Natural killer cell (primary cell): ENCODE measurements at regions not wholly inside any gene's neighbourhood (a gene's known extent, or its start where the extent isn't known, plus 50 kb on each side); places are given as distances from the start of the nearest gene placed in this dataset.

Experiments used
- ATAC-seq, 3 donors: fragments of 150-1000 bp in 2 of 3; fragments of 200-7000 bp in 1 of 3; cut with Tn5 transposase; 1 replicate in 1 of 3; 2 replicates in 2 of 3; pipeline ENCODE4 v1.10.0; 2021; ENCODE audit warnings: mild to moderate bottlenecking in 2 of 3, moderate library complexity in 2 of 3
- DNase-seq, 2 donors: peaks; one replicate each; pipeline versions ENCODE4 v3.0.0 to v3.0.0-alpha.2; 2013 to 2021; ENCODE audit warnings: mixed read lengths in 1 of 2
- H3K27ac ChIP-seq: one replicate; pipeline ENCODE4 v1.5.1; 2013; ENCODE audit warnings: mild to moderate bottlenecking, low read length
- H3K27me3 ChIP-seq: one replicate; pipeline ENCODE4 v1.6.1; 2013; ENCODE audit warnings: low read length; ENCODE audit not compliant: control insufficient read depth, insufficient read depth
- H3K36me3 ChIP-seq: one replicate; pipeline ENCODE4 v1.6.1; 2013; ENCODE audit warnings: low read length; ENCODE audit not compliant: control insufficient read depth, insufficient read depth
- H3K4me1 ChIP-seq: one replicate; pipeline ENCODE4 v1.6.1; 2013; ENCODE audit warnings: low read length; ENCODE audit not compliant: control insufficient read depth, insufficient read depth
- H3K4me3 ChIP-seq: one replicate; pipeline ENCODE4 v1.5.1; 2013; ENCODE audit warnings: low read length
- H3K9me3 ChIP-seq: one replicate; pipeline ENCODE4 v1.6.1; 2013; ENCODE audit warnings: low read length; ENCODE audit not compliant: control insufficient read depth, insufficient read depth
- H3K27ac Mint-ChIP-seq, 2 donors: one replicate each; pipeline ENCODE4 v1.8.0; 2022; ENCODE audit warnings: mild to moderate bottlenecking in 2 of 2, mixed read lengths in 2 of 2, moderate library complexity in 1 of 2
- H3K27me3 Mint-ChIP-seq, 2 donors: one replicate each; pipeline ENCODE4 v1.8.0; 2022; ENCODE audit warnings: low read depth in 2 of 2, mixed read lengths in 2 of 2
- H3K36me3 Mint-ChIP-seq: one replicate; pipeline ENCODE4 v1.8.0; 2022; ENCODE audit warnings: mixed read lengths
- H3K4me1 Mint-ChIP-seq, 2 donors: one replicate each; pipeline ENCODE4 v1.8.0; 2022; ENCODE audit warnings: mixed read lengths in 2 of 2
- H3K4me3 Mint-ChIP-seq: one replicate; pipeline ENCODE4 v1.8.0; 2022; ENCODE audit warnings: mild to moderate bottlenecking, moderate library complexity, mixed read lengths
- H3K9me3 Mint-ChIP-seq, 2 donors: one replicate each; pipeline ENCODE4 v1.8.0; 2022; ENCODE audit warnings: mixed read lengths in 2 of 2
- CTCF ChIP-seq: fragments of 200-600 bp; IDR thresholded peaks from one replicate; pipeline ENCODE4 v1.8.0; 2022; ENCODE audit warnings: antibody characterized with exemption
- WGBS: methylation state at CpG from one replicate; pipeline ENCODE4 v1.1.7; 2013; ENCODE audit warnings: missing lambda C conversion rate; ENCODE audit not compliant: insufficient coverage; 5-methylcytosine and 5-hydroxymethylcytosine counted together
- intact Hi-C: fragments of 100-400 bp; cut with micrococcal nuclease; formaldehyde crosslinking; loops from one replicate; pipeline ENCODE4 v1.14.2; 2022

- no peak for ATAC-seq
Measured at GRCh38 chr15:24819680-24820079, 135.1 kb upstream of the SNRPN start.

GRCh38 chr15:24823473-24823872 is 131.3 kb upstream of the SNRPN start:
- H3K4me3 Mint-ChIP-seq: no peak overlapping the region
- intact Hi-C loops: no loop called here
- H3K9me3 Mint-ChIP-seq: peaks cover 12 to 14% of the 10 kb centered on the region in 2 donors

More at GRCh38 chr15:24819680-24820079, 135.1 kb upstream of the SNRPN start:
- H3K36me3 ChIP-seq: no peaks in the 10 kb centered on the region
- peaks cover 7% of the 10 kb centered on the region for H3K36me3 Mint-ChIP-seq
- DNase-seq: no peak
- no peak overlapping the region for H3K4me3 Mint-ChIP-seq
- 68% methylated on average over 1 of the region's 2 CpGs for WGBS
- intact Hi-C loops: no loop called here
- H3K4me3 ChIP-seq: no peak overlapping the region
- H3K27me3 Mint-ChIP-seq: no peaks in the 10 kb centered on the region
- no peaks in the 10 kb centered on the region for H3K4me1 Mint-ChIP-seq
- no peak overlapping the region for H3K27ac Mint-ChIP-seq
- peaks cover 6% of the 10 kb centered on the region for H3K9me3 ChIP-seq
- H3K9me3 Mint-ChIP-seq: peaks cover 10 to 16% of the 10 kb centered on the region in 2 donors
- no peak for TF ChIP-seq CTCF
- H3K27me3 ChIP-seq: no peaks in the 10 kb centered on the region
- no peaks in the 10 kb centered on the region for H3K4me1 ChIP-seq
- no peak overlapping the region for H3K27ac ChIP-seq

GRCh38 chr15:24832282-24832681 is 122.5 kb upstream of the SNRPN start:
- Mint-ChIP-seq H3K9me3 (peaks cover 15 to 28% of the 10 kb centered on the region in 2 donors), H3K4me1 (no peaks in the 10 kb centered on the region), H3K36me3 (peaks cover 13% of the 10 kb centered on the region), H3K4me3 (no peak overlapping the region), H3K27me3 (no peaks in the 10 kb centered on the region), H3K27ac (no peak overlapping the region)
- 73% methylated on average over 7 of the region's 7 CpGs for WGBS
- ATAC-seq (no peak), DNase-seq (no peak)
- Histone ChIP-seq H3K9me3 (no peaks in the 10 kb centered on the region), H3K27ac (no peak overlapping the region), H3K27me3 (no peaks in the 10 kb centered on the region), H3K4me3 (no peak overlapping the region), H3K4me1 (no peaks in the 10 kb centered on the region), H3K36me3 (no peaks in the 10 kb centered on the region)
- intact Hi-C loops: no loop called here
- TF ChIP-seq CTCF: no peak

More at GRCh38 chr15:24823473-24823872, 131.3 kb upstream of the SNRPN start:
- H3K27ac ChIP-seq: no peak overlapping the region
- H3K36me3 ChIP-seq: no peaks in the 10 kb centered on the region
- peaks cover 12% of the 10 kb centered on the region for H3K36me3 Mint-ChIP-seq
- DNase-seq (no peak), ATAC-seq (no peak)
- no peaks in the 10 kb centered on the region for H3K27me3 Mint-ChIP-seq
- TF ChIP-seq CTCF: no peak
- no peaks in the 10 kb centered on the region for H3K27me3 ChIP-seq
- H3K9me3 ChIP-seq: peaks cover 8% of the 10 kb centered on the region
- H3K4me3 ChIP-seq: no peak overlapping the region
- no peaks in the 10 kb centered on the region for H3K4me1 ChIP-seq
- WGBS: 58% methylated on average over 10 of the region's 11 CpGs
- H3K4me1 Mint-ChIP-seq: no peaks in the 10 kb centered on the region
- no peak overlapping the region for H3K27ac Mint-ChIP-seq

GRCh38 chr15:24835301-24835700 is 119.5 kb upstream of the SNRPN start:
- no peaks in the 10 kb centered on the region for H3K4me1 Mint-ChIP-seq
- no peak overlapping the region for H3K27ac Mint-ChIP-seq
- Histone ChIP-seq H3K9me3 (peaks cover 11% of the 10 kb centered on the region), H3K4me1 (no peaks in the 10 kb centered on the region), H3K27me3 (no peaks in the 10 kb centered on the region), H3K36me3 (no peaks in the 10 kb centered on the region), H3K27ac (no peak overlapping the region), H3K4me3 (no peak overlapping the region)
- no peak overlapping the region for H3K4me3 Mint-ChIP-seq
- H3K36me3 Mint-ChIP-seq: no peaks in the 10 kb centered on the region
- intact Hi-C loops: no loop called here
- ATAC-seq (no peak), DNase-seq (no peak)
- 50% methylated on average over 1 of the region's 1 CpG for WGBS
- H3K9me3 Mint-ChIP-seq: peaks cover 9 to 17% of the 10 kb centered on the region in 2 donors
- H3K27me3 Mint-ChIP-seq: no peaks in the 10 kb centered on the region
- no peak for TF ChIP-seq CTCF
